Breast epithelium (tissue), 3 donors: ENCODE measurements at regions not wholly inside any gene's neighbourhood (a gene's known extent, or its start where the extent isn't known, plus 50 kb on each side); places are given as distances from the start of the nearest gene placed in this dataset.

Source experiments
- CTCF ChIP-seq, 3 donors: fragments of 450-650 bp; IDR thresholded peaks; one replicate each; pipeline ENCODE4 v1.5.1; 2016 to 2017; ENCODE audit warnings: antibody characterized with exemption in 3 of 3, mild to moderate bottlenecking in 3 of 3, moderate library complexity in 3 of 3
- POLR2A ChIP-seq: fragments of 450-650 bp; IDR thresholded peaks from one replicate; pipeline ENCODE4 v1.6.1; 2016; ENCODE audit warnings: antibody characterized with exemption, mild to moderate bottlenecking, moderate library complexity
- POLR2AphosphoS5 ChIP-seq, 3 donors: sonication (generic); formaldehyde crosslinking; IDR thresholded peaks; one replicate each; pipeline ENCODE4 v1.6.1; 2017; ENCODE audit warnings: antibody characterized with exemption in 3 of 3

- TF ChIP-seq POLR2A = no peak
- TF ChIP-seq CTCF (IDR thresholded peaks at IDR 0.05) = no peak
- TF ChIP-seq POLR2AphosphoS5 (IDR thresholded peaks at IDR 0.05) = no peak
Measured at GRCh38 chr2:228409493-228409892, 228.0 kb upstream of the SPHKAP start.
